IMR-90 (cell line): ENCODE measurements at regions not wholly inside any gene's neighbourhood (a gene's known extent, or its start where the extent isn't known, plus 50 kb on each side); places are given as distances from the start of the nearest gene placed in this dataset.

Experiments used
- ATAC-seq: fragments of 200-7000 bp; cut with Tn5 transposase; 2 replicates; pipeline ENCODE4 v1.9.1; 2020; ENCODE audit warnings: low read depth, mild to moderate bottlenecking, moderate library complexity
- BruUV-seq: library from RNA; stranded (reverse); fragments of 400-500 nt; replicated peaks from 2 replicates; lab custom pipeline; 2021; lab: Mats Ljungman, UMichigan
- CTCF ChIA-PET: fragments of 300-600 bp; formaldehyde crosslinking; extraction: SDS; loops from one replicate; lab custom pipeline; 2021; ENCODE audit warnings: antibody characterized with exemption; lab: Yijun Ruan, JAX
- POLR2A ChIA-PET: fragments of 300-600 bp; sonication (Branson Sonifier 250); formaldehyde crosslinking; loops from one replicate; lab custom pipeline; 2022; ENCODE audit warnings: antibody characterized with exemption; ENCODE audit not compliant: unreplicated experiment; lab: Charles Lee
- DNase-seq: peaks from one replicate; pipeline ENCODE4 v3.0.0; 2013
- H2AFZ ChIP-seq: replicated peaks from 2 replicates; pipeline ENCODE3; 2013; ENCODE audit warnings: low read length, mild to moderate bottlenecking; ENCODE audit not compliant: poor library complexity
- H2AK5ac ChIP-seq: 2 replicates; pipeline ENCODE4 v1.6.1; 2013; ENCODE audit warnings: low read depth, low read length, inconsistent platforms
- H2AK9ac ChIP-seq: replicated peaks from 2 replicates; pipeline ENCODE3; 2013; ENCODE audit warnings: mild to moderate bottlenecking, low read depth, low read length, moderate library complexity; ENCODE audit not compliant: poor library complexity
- H2BK120ac ChIP-seq: 2 replicates; pipeline ENCODE4 v1.6.1; 2013; ENCODE audit warnings: low read depth, low read length, inconsistent platforms
- H2BK15ac ChIP-seq: 3 replicates; pipeline ENCODE4 v1.6.1; 2013; ENCODE audit warnings: low read depth, low read length, inconsistent platforms
- H2BK20ac ChIP-seq: 2 replicates; pipeline ENCODE4 v1.6.1; 2013; ENCODE audit warnings: low read depth, mild to moderate bottlenecking, inconsistent platforms, low read length, moderate library complexity
- H2BK5ac ChIP-seq: 2 replicates; pipeline ENCODE4 v1.6.1; 2013; ENCODE audit warnings: mild to moderate bottlenecking, low read depth, low read length, inconsistent platforms; ENCODE audit not compliant: poor library complexity, severe bottlenecking
- H3K14ac ChIP-seq: replicated peaks from 2 replicates; pipeline ENCODE4 v1.6.1; 2013; ENCODE audit warnings: low read depth, low read length, inconsistent platforms
- H3K18ac ChIP-seq: 2 replicates; pipeline ENCODE4 v1.6.1; 2013; ENCODE audit warnings: low read depth, low read length, control low read depth
- H3K23ac ChIP-seq: 2 replicates; pipeline ENCODE4 v1.6.1; 2013; ENCODE audit warnings: low read depth, low read length, inconsistent platforms
- H3K27ac ChIP-seq: 2 replicates; pipeline ENCODE4 v1.5.1; 2013; ENCODE audit warnings: mild to moderate bottlenecking, control low read depth, low read length; ENCODE audit not compliant: insufficient read depth
- H3K27me3 ChIP-seq: 2 replicates; pipeline ENCODE4 v1.6.1; 2013; ENCODE audit warnings: low read length; ENCODE audit not compliant: control insufficient read depth, insufficient read depth
- H3K36me3 ChIP-seq: 2 replicates; pipeline ENCODE4 v1.6.1; 2013; ENCODE audit warnings: low read length, mixed read lengths; ENCODE audit not compliant: control insufficient read depth, insufficient read depth
- H3K4ac ChIP-seq: 2 replicates; pipeline ENCODE4 v1.6.1; 2013; ENCODE audit warnings: low read depth, low read length, inconsistent platforms
- H3K4me1 ChIP-seq: 2 replicates; pipeline ENCODE4 v1.6.1; 2013; ENCODE audit warnings: low read length, mixed read lengths; ENCODE audit not compliant: control insufficient read depth, insufficient read depth
- H3K4me2 ChIP-seq: 2 replicates; pipeline ENCODE4 v1.6.1; 2013; ENCODE audit warnings: low read depth, mild to moderate bottlenecking, control low read depth, low read length, moderate library complexity
- H3K4me3 ChIP-seq: 2 replicates; pipeline ENCODE4 v1.5.1; 2013; ENCODE audit warnings: low read depth, mild to moderate bottlenecking, control low read depth, low read length, moderate library complexity; ENCODE audit not compliant: insufficient read depth
- H3K56ac ChIP-seq: 2 replicates; pipeline ENCODE4 v1.6.1; 2013; ENCODE audit warnings: low read length, inconsistent platforms; ENCODE audit not compliant: insufficient read depth; ENCODE audit errors: extremely low read depth
- H3K79me1 ChIP-seq, 2 experiments: 2 replicates each; pipeline ENCODE4 v1.6.1; 2013; ENCODE audit warnings: low read length in 2 of 2, inconsistent platforms in 1 of 2, low read depth in 1 of 2
- H3K9ac ChIP-seq: 2 replicates; pipeline ENCODE4 v1.6.1; 2013; ENCODE audit warnings: low read depth, low read length, control low read depth
- H3K9me1 ChIP-seq: 2 replicates; pipeline ENCODE4 v1.6.1; 2013; ENCODE audit warnings: low read length, inconsistent platforms; ENCODE audit not compliant: insufficient read depth
- H3K9me3 ChIP-seq: 2 replicates; pipeline ENCODE4 v1.6.1; 2013; ENCODE audit warnings: low read length; ENCODE audit not compliant: control insufficient read depth, insufficient read depth
- H4K20me1 ChIP-seq: 2 replicates; pipeline ENCODE4 v1.6.1; 2013; ENCODE audit warnings: low read length, inconsistent platforms; ENCODE audit not compliant: insufficient read depth
- H4K5ac ChIP-seq: 2 replicates; pipeline ENCODE4 v1.6.1; 2013; ENCODE audit warnings: mild to moderate bottlenecking, low read depth, low read length, control low read depth
- H4K8ac ChIP-seq, 2 experiments: 2 replicates each; pipeline ENCODE4 v1.6.1; 2013; ENCODE audit warnings: low read depth in 2 of 2, low read length in 2 of 2, control low read depth in 1 of 2, inconsistent platforms in 1 of 2
- H4K91ac ChIP-seq: 2 replicates; pipeline ENCODE4 v1.6.1; 2013; ENCODE audit warnings: low read depth, low read length, inconsistent platforms; ENCODE audit not compliant: insufficient read depth
- CEBPB ChIP-seq: IDR thresholded peaks from 2 replicates; pipeline ENCODE4 v1.6.1; 2012; ENCODE audit warnings: low read depth, low read length, improper control_type of control experiment
- CHD1 ChIP-seq: IDR thresholded peaks from 2 replicates; pipeline ENCODE4 v1.6.1; 2012; ENCODE audit warnings: low read depth, low read length, improper control_type of control experiment
- WGBS, 2 experiments: methylation state at CpG; one replicate each; pipeline versions ENCODE4 v1.1.5 to v1.1.7; 2013; ENCODE audit warnings: missing lambda C conversion rate in 2 of 2; ENCODE audit not compliant: insufficient read length in 1 of 2; ENCODE audit errors: extremely low coverage in 2 of 2; 5-methylcytosine and 5-hydroxymethylcytosine counted together
- dilution Hi-C: fragments of 300-500 bp; cut with HindIII; formaldehyde crosslinking; loops from one replicate; pipeline ENCODE4 v1.14.3; 2018; ENCODE audit warnings: low sequenced_read_pairs; ENCODE audit not compliant: unreplicated experiment
- in situ Hi-C: fragments of 300-500 bp; cut with MboI; formaldehyde crosslinking; loops from 3 replicates; pipeline ENCODE4 v1.14.3; 2019; ENCODE audit warnings: low sequenced_read_pairs, inconsistent platforms, mixed read lengths
- intact Hi-C: fragments of 100-400 bp; cut with micrococcal nuclease; formaldehyde crosslinking; loops from 2 replicates; pipeline ENCODE4 v1.10.0; 2022

DNA sequence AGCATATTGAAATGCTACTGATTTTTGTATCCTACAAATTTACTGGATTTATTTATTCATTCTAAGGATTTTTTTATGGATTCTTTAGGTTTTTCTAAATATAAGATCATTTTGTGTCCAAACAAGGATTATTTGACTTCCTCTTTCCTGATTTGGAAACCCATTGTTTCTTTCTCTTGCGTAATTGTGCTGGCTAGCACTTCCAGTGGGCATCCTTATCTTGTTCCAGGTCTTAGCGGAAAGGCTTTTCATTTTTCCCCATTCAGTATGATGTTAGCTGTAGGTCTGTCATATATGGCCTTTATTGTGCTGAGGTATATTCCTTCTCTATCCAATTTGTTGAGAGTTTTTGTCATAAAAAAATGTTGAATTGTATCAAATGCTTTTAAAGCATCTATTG is 57.2 kb upstream of the RHOJ start:
- no TSS peak for BruUV-seq

More for the DNA sequence above, 57.2 kb upstream of the RHOJ start:
- ATAC-seq (no peak), DNase-seq (no peak)
- Histone ChIP-seq H2BK15ac (no peak overlapping the region), H2BK5ac (no peak overlapping the region), H4K5ac (no peak overlapping the region), H4K91ac (no peak overlapping the region), H3K4me3 (no peak overlapping the region), H3K9me1 (no peaks in the 10 kb centered on the region), H3K4ac (no peak overlapping the region), H3K56ac (no peak overlapping the region), H3K18ac (no peak overlapping the region), H3K9me3 (no peaks in the 10 kb centered on the region), H3K23ac (no peak overlapping the region), H2BK120ac (no peak overlapping the region), H3K27me3 (no peaks in the 10 kb centered on the region), H3K4me1 (no peaks in the 10 kb centered on the region), H3K79me1 (no peaks in the 10 kb centered on the region), H3K14ac (no peak overlapping the region), H2AFZ (no peak overlapping the region), H2AK9ac (no peak overlapping the region), H3K27ac (no peak overlapping the region), H2AK5ac (no peak overlapping the region), H4K20me1 (no peaks in the 10 kb centered on the region), H3K9ac (no peak overlapping the region), H3K4me2 (no peak overlapping the region), H4K8ac (no peak overlapping the region), H3K36me3 (no peaks in the 10 kb centered on the region), H2BK20ac (no peak overlapping the region)
- POLR2A ChIA-PET, result no interaction called here
- intact Hi-C loops, result no loop called here
- dilution Hi-C loops, result no loop called here
- CTCF ChIA-PET, result no interaction called here
- WGBS, 2 experiments, result no CpG with 5 or more reads among the region's 2 CpGs
- in situ Hi-C loops, result no loop called here
- TF ChIP-seq CHD1 (no peak), CEBPB (0 out of 2 replicates have a peak, but pooled peaks have one; percentile 17)
